ENCODE measurements at regions not wholly inside any gene's neighbourhood (a gene's known extent, or its start where the extent isn't known, plus 50 kb on each side); places are given as distances from the start of the nearest gene placed in this dataset.

- TF ChIP-seq RAD21 (IDR thresholded peaks at IDR 0.05) (no peak), TAF1 (conservative IDR thresholded peaks at IDR 0.05) (no peak), CTCF (IDR thresholded peaks at IDR 0.05; ENCODE audit: low read depth, low read length, missing input control) (no peak), REST (IDR thresholded peaks at IDR 0.05) (no peak), JUND (IDR thresholded peaks at IDR 0.05) (no peak), SP1 (IDR thresholded peaks at IDR 0.05) (no peak)
Measured at GRCh38 chr3:135324301-135324700, 529.2 kb downstream of the EPHB1 start.

Measured in liver (tissue), 3 donors.